ENCODE measurements at regions not wholly inside any gene's neighbourhood (a gene's known extent, or its start where the extent isn't known, plus 50 kb on each side); places are given as distances from the start of the nearest gene placed in this dataset.

DNA sequence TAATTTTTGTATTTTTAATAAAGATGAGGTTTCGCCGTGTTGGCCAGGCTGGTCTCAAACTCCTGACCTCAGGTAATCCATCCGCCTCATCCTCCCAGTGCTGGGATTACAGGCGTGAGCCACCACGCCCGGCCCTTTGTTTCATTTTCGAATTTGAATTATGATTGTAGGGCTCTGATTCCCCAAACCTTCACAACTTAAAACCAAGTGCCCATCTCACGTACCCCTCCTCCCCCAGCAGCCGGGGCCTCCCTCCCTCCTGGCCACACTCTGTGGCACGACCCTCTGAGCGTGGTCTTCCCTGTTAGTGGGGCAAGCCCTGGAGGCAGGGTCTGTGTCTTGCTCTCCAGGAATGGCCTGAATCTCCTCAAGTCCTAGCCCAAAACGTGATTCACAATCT lies 166.5 kb downstream of the ASB1 start:
- TF ChIP-seq, protein P1, sequence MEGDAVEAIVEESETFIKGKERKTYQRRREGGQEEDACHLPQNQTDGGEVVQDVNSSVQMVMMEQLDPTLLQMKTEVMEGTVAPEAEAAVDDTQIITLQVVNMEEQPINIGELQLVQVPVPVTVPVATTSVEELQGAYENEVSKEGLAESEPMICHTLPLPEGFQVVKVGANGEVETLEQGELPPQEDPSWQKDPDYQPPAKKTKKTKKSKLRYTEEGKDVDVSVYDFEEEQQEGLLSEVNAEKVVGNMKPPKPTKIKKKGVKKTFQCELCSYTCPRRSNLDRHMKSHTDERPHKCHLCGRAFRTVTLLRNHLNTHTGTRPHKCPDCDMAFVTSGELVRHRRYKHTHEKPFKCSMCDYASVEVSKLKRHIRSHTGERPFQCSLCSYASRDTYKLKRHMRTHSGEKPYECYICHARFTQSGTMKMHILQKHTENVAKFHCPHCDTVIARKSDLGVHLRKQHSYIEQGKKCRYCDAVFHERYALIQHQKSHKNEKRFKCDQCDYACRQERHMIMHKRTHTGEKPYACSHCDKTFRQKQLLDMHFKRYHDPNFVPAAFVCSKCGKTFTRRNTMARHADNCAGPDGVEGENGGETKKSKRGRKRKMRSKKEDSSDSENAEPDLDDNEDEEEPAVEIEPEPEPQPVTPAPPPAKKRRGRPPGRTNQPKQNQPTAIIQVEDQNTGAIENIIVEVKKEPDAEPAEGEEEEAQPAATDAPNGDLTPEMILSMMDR (conservative IDR thresholded peaks at IDR 0.05 in 1 of 2, IDR thresholded peaks at IDR 0.05 in 1 of 2; ENCODE audit: extremely low read depth in 1 of 2, insufficient read depth in 1 of 2, low read depth in 1 of 2, low read length in 2 of 2): no peak
- no peak for TF ChIP-seq EZH2 (IDR thresholded peaks at IDR 0.05; ENCODE audit: borderline replicate concordance, low read length)
